GM12873 (cell line): ENCODE measurements at regions not wholly inside any gene's neighbourhood (a gene's known extent, or its start where the extent isn't known, plus 50 kb on each side); places are given as distances from the start of the nearest gene placed in this dataset.

ENCODE experiments used
- TF ChIP-seq, protein P1 (sequence below): IDR thresholded peaks from 2 replicates; pipeline ENCODE4 v1.5.1; 2012; ENCODE audit warnings: low read depth, mild to moderate bottlenecking, moderate library complexity, low read length, control low read depth; ENCODE audit not compliant: insufficient read depth; ENCODE audit errors: missing control alignments

DNA sequence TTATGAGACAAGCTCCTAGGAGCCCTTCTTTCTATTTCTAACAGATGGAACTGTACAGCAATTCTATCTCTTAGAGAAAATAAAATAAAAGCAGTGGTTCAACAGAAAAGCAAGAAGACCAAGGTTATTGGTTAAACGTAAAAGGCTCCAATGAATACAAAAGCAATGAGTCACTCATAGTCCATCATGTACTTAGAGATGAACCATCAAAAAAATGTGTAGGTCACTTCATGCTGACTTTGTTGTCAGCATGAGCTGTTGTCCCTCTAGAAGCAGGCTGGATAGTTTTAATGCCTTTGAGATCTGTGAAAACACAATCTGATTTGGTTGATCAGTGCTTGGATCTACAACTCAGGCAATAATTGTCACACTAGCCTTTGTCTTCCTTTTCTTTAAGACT is 378.6 kb upstream of the ANXA10 start:
- TF ChIP-seq, protein P1, sequence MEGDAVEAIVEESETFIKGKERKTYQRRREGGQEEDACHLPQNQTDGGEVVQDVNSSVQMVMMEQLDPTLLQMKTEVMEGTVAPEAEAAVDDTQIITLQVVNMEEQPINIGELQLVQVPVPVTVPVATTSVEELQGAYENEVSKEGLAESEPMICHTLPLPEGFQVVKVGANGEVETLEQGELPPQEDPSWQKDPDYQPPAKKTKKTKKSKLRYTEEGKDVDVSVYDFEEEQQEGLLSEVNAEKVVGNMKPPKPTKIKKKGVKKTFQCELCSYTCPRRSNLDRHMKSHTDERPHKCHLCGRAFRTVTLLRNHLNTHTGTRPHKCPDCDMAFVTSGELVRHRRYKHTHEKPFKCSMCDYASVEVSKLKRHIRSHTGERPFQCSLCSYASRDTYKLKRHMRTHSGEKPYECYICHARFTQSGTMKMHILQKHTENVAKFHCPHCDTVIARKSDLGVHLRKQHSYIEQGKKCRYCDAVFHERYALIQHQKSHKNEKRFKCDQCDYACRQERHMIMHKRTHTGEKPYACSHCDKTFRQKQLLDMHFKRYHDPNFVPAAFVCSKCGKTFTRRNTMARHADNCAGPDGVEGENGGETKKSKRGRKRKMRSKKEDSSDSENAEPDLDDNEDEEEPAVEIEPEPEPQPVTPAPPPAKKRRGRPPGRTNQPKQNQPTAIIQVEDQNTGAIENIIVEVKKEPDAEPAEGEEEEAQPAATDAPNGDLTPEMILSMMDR = no peak

- TF ChIP-seq, protein P1 = no peak
These were observed 377.2 kb upstream of the ANXA10 start for GRCh38 chr4:167715176-167715575.

- TF ChIP-seq, protein P1 = no peak
These were observed 374.8 kb upstream of the ANXA10 start for GRCh38 chr4:167717495-167717894.

- TF ChIP-seq, protein P1 = no peak
These were observed 370.5 kb upstream of the ANXA10 start for GRCh38 chr4:167721617-167722486.

DNA sequence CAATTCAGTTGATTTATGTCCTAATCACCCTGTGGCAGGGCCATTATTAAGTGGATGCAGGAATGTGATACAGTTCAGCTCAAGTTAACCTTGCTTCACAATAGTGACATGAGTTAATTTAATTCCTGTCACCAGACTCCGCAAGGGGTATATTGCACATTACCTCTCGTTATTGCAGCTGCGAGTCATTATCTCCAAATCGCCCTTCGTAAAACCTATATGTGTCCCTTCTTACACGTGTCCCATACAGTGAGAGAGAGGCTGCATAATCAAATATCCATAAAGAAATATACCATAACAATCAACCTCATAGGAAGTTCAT is 369.9 kb upstream of the ANXA10 start:
- TF ChIP-seq, protein P1 = no peak

- TF ChIP-seq, protein P1 = no peak
These were observed 367.4 kb upstream of the ANXA10 start for GRCh38 chr4:167724941-167725340.

GRCh38 chr4:167730769-167731168 is 361.6 kb upstream of the ANXA10 start:
- TF ChIP-seq, protein P1 = no peak
